ENCODE measurements at regions not wholly inside any gene's neighbourhood (a gene's known extent, or its start where the extent isn't known, plus 50 kb on each side); places are given as distances from the start of the nearest gene placed in this dataset.

- DNase-seq (ENCODE audit: low spot score) (no peak), ATAC-seq (ENCODE audit: insufficient number of reproducible peaks, low FRiP score, low read depth) (no peak)
- Histone ChIP-seq H3K4me1 (ENCODE audit: control insufficient read depth in 1 of 2, low read depth in 2 of 2) (no peaks in the 10 kb centered on the region), H3K9me3 (peaks cover 3% of the 10 kb centered on the region), H3K36me3 (no peaks in the 10 kb centered on the region), H3K27ac (no peak overlapping the region), H3K27me3 (replicated peaks; ENCODE audit: insufficient read depth) (no peaks in the 10 kb centered on the region), H3K4me3 (no peak overlapping the region)
- TF ChIP-seq, protein P1, sequence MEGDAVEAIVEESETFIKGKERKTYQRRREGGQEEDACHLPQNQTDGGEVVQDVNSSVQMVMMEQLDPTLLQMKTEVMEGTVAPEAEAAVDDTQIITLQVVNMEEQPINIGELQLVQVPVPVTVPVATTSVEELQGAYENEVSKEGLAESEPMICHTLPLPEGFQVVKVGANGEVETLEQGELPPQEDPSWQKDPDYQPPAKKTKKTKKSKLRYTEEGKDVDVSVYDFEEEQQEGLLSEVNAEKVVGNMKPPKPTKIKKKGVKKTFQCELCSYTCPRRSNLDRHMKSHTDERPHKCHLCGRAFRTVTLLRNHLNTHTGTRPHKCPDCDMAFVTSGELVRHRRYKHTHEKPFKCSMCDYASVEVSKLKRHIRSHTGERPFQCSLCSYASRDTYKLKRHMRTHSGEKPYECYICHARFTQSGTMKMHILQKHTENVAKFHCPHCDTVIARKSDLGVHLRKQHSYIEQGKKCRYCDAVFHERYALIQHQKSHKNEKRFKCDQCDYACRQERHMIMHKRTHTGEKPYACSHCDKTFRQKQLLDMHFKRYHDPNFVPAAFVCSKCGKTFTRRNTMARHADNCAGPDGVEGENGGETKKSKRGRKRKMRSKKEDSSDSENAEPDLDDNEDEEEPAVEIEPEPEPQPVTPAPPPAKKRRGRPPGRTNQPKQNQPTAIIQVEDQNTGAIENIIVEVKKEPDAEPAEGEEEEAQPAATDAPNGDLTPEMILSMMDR (IDR thresholded peaks at IDR 0.05): no peak
Observed at GRCh38 chr18:44370861-44371260, 309.8 kb upstream of the SETBP1 start.

DNA sequence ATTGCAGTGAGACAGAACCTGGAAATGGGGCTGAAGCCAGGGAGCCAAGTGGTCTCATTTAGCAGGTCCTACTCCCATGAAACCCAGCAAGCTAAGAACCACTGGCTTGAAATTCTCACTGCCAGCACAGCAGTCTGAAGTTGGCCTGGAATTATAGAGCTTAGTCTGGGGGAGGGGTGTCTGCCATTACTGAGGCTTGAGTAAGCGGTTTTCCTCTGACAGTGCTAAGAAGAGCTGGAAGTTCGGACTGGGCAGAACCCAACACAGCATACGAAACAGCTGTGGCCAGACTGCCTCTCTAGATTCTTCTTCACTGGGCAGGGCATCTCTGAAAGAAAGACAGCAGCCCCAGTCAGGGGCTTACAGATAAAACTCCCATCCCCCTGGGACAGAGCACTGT is 305.7 kb upstream of the SETBP1 start:
- TF ChIP-seq, protein P1 (IDR thresholded peaks at IDR 0.05): no peak
- ATAC-seq (ENCODE audit: insufficient number of reproducible peaks, low FRiP score, low read depth) (no peak), DNase-seq (ENCODE audit: low spot score) (no peak)
- Histone ChIP-seq H3K4me1 (ENCODE audit: control insufficient read depth in 1 of 2, low read depth in 2 of 2) (no peaks in the 10 kb centered on the region), H3K4me3 (no peak overlapping the region), H3K27ac (no peak overlapping the region), H3K27me3 (replicated peaks; ENCODE audit: insufficient read depth) (no peaks in the 10 kb centered on the region), H3K9me3 (peaks cover 3% of the 10 kb centered on the region), H3K36me3 (no peaks in the 10 kb centered on the region)

- no peak for DNase-seq (ENCODE audit: low spot score)
- no peak overlapping the region for H3K4me3 ChIP-seq
- peaks cover 6 to 11% of the 10 kb centered on the region in 2 donors for H3K4me1 ChIP-seq (ENCODE audit: control insufficient read depth in 1 of 2, low read depth in 2 of 2)
- H3K27ac ChIP-seq: no peak overlapping the region
- no peaks in the 10 kb centered on the region for H3K27me3 ChIP-seq (replicated peaks; ENCODE audit: insufficient read depth)
- TF ChIP-seq, protein P1 (IDR thresholded peaks at IDR 0.05): no peak
- H3K36me3 ChIP-seq: no peaks in the 10 kb centered on the region
- ATAC-seq (ENCODE audit: insufficient number of reproducible peaks, low FRiP score, low read depth): no peak
- no peaks in the 10 kb centered on the region for H3K9me3 ChIP-seq
Observed at GRCh38 chr18:44386401-44386800, 294.3 kb upstream of the SETBP1 start.

DNA sequence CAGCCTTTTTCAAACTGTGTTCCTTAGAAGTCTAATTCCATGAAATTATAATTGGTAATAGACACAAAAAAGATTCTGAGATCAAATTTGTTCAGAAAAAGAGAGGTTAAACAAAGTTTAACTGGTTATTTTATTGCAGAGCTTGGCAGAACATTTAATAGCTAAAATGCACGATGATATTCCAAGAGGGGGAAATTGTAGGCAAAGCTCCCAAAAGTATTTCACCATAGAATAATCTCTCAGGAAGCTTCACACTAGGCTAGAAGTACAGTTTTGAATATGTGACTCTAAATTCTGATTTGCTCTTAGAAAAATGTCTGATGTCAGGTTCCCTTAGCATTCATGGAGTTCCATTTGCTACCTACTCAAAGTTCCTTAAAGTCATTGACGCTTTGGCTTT is 292.4 kb upstream of the SETBP1 start:
- TF ChIP-seq, protein P1 (IDR thresholded peaks at IDR 0.05): no peak
- Histone ChIP-seq H3K4me3 (no peak overlapping the region), H3K27me3 (replicated peaks; ENCODE audit: insufficient read depth) (no peaks in the 10 kb centered on the region), H3K36me3 (no peaks in the 10 kb centered on the region), H3K27ac (no peak overlapping the region), H3K9me3 (no peaks in the 10 kb centered on the region), H3K4me1 (ENCODE audit: control insufficient read depth in 1 of 2, low read depth in 2 of 2) (peaks cover 6 to 11% of the 10 kb centered on the region in 2 donors)
- ATAC-seq (ENCODE audit: insufficient number of reproducible peaks, low FRiP score, low read depth): no peak
- DNase-seq (ENCODE audit: low spot score): no peak

GRCh38 chr18:44392933-44393332 is 287.8 kb upstream of the SETBP1 start:
- Histone ChIP-seq H3K9me3 (no peaks in the 10 kb centered on the region), H3K4me3 (no peak overlapping the region), H3K27me3 (replicated peaks; ENCODE audit: insufficient read depth) (no peaks in the 10 kb centered on the region), H3K4me1 (ENCODE audit: control insufficient read depth in 1 of 2, low read depth in 2 of 2) (peaks cover 4% of the 10 kb centered on the region in 2 donors), H3K27ac (no peak overlapping the region), H3K36me3 (no peaks in the 10 kb centered on the region)
- no peak for ATAC-seq (ENCODE audit: insufficient number of reproducible peaks, low FRiP score, low read depth)
- no peak for DNase-seq (ENCODE audit: low spot score)
- TF ChIP-seq, protein P1 (IDR thresholded peaks at IDR 0.05): no peak

Data from thoracic aorta (tissue), 2 donors.